Uterus (tissue), 2 donors: ENCODE measurements at regions not wholly inside any gene's neighbourhood (a gene's known extent, or its start where the extent isn't known, plus 50 kb on each side); places are given as distances from the start of the nearest gene placed in this dataset.

Source experiments
- CTCF ChIP-seq, 4 experiments: fragments of 200-600 bp in 2 of 4; fragments of 450-650 bp in 2 of 4; sonication (generic) in 2 of 4; IDR thresholded peaks; one replicate each; pipeline ENCODE4 v1.5.1; 2016 to 2019; ENCODE audit warnings: antibody characterized with exemption in 4 of 4, mild to moderate bottlenecking in 2 of 4, moderate library complexity in 1 of 4
- POLR2A ChIP-seq, 2 donors: fragments of 450-650 bp; IDR thresholded peaks; one replicate each; pipeline ENCODE4 v1.6.1; 2016; ENCODE audit warnings: antibody characterized with exemption in 2 of 2, mild to moderate bottlenecking in 1 of 2, moderate library complexity in 1 of 2

GRCh38 chr1:96292141-96292540 lies 429.4 kb upstream of the PTBP2 start:
- no peak for TF ChIP-seq CTCF (IDR thresholded peaks at IDR 0.05)
- no peak for TF ChIP-seq POLR2A (IDR thresholded peaks at IDR 0.05)
